ELR (cell line): ENCODE measurements at regions not wholly inside any gene's neighbourhood (a gene's known extent, or its start where the extent isn't known, plus 50 kb on each side); places are given as distances from the start of the nearest gene placed in this dataset.
"Not testable (repeated sequence)": the region's sequence is repeated elsewhere in the genome, so short reads cannot be mapped to it uniquely, and the experiment has no call there.

Source experiments
- DNase-seq: peaks from one replicate; pipeline ENCODE4 v3.0.0-alpha.2; 2015; ENCODE audit warnings: low read depth

- DNase-seq, result no peak
Observed at GRCh38 chr14:76264384-76264783, 111.6 kb upstream of the ESRRB start.

- peak; percentile 41 for DNase-seq
Observed at GRCh38 chr14:76267322-76268046, 108.5 kb upstream of the ESRRB start.

- no peak for DNase-seq
Observed at GRCh38 chr14:76268047-76268431, 107.9 kb upstream of the ESRRB start.

- DNase-seq, result no peak
Observed at GRCh38 chr14:76268700-76269099, 107.2 kb upstream of the ESRRB start.

GRCh38 chr14:76271041-76271755 lies 104.7 kb upstream of the ESRRB start:
- DNase-seq, result no peak

- no peak for DNase-seq
Observed at GRCh38 chr14:76272349-76272748, 103.6 kb upstream of the ESRRB start.

- DNase-seq, result no peak
Observed at GRCh38 chr14:76272774-76273173, 103.2 kb upstream of the ESRRB start.

- DNase-seq, result no peak
Observed at GRCh38 chr14:76273346-76273745, 102.6 kb upstream of the ESRRB start.

- no peak for DNase-seq
Observed at GRCh38 chr14:76274324-76274723, 101.6 kb upstream of the ESRRB start.

GRCh38 chr14:76277586-76278130 lies 98.3 kb upstream of the ESRRB start:
- DNase-seq, result no peak

- no peak for DNase-seq
Observed at GRCh38 chr14:76280221-76280620, 95.7 kb upstream of the ESRRB start.

- DNase-seq, result no peak
Observed at GRCh38 chr14:76282581-76282980, 93.4 kb upstream of the ESRRB start.

GRCh38 chr14:76287063-76287462 lies 88.9 kb upstream of the ESRRB start:
- no peak for DNase-seq

- no peak for DNase-seq
Observed at GRCh38 chr14:76289276-76289675, 86.7 kb upstream of the ESRRB start.

- DNase-seq, result no peak
Observed at GRCh38 chr14:76292561-76292960, 83.4 kb upstream of the ESRRB start.

GRCh38 chr14:76293221-76293620 lies 82.7 kb upstream of the ESRRB start:
- DNase-seq, result no peak

GRCh38 chr14:76293923-76294322 lies 82.0 kb upstream of the ESRRB start:
- no peak for DNase-seq

GRCh38 chr14:76294876-76295275 lies 81.1 kb upstream of the ESRRB start:
- peak; percentile 9 for DNase-seq

GRCh38 chr14:76298896-76299295 lies 77.0 kb upstream of the ESRRB start:
- DNase-seq, result no peak

GRCh38 chr14:76303188-76303587 lies 72.7 kb upstream of the ESRRB start:
- not testable (repeated sequence) for DNase-seq

- DNase-seq, result no peak
Observed at GRCh38 chr14:76304536-76305267, 71.2 kb upstream of the ESRRB start.

- no peak for DNase-seq
Observed at GRCh38 chr14:76305268-76305826, 70.6 kb upstream of the ESRRB start.
